ENCODE measurements at regions not wholly inside any gene's neighbourhood (a gene's known extent, or its start where the extent isn't known, plus 50 kb on each side); places are given as distances from the start of the nearest gene placed in this dataset.

DNA sequence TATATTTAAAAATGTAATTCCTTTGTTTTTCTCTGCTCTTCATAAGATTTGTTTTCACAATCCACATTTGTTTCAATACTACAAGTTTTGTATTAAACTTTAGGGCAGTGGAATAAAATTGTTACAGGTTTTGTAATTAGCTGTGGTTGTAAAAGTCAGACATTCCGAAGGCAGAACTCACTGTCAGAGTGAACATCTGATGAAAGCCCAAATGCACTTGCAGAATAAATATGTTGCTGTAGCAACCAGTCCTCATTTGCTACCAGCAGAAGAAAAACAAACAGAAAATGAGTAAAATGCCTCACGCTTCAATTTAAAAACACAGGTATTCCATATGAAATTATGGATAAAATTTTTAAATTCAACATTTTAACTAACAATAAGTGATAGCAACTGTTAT is 740.1 kb upstream of the FAM174A start:
- no peaks in the 10 kb centered on the region for H3K79me2 ChIP-seq (ENCODE audit: insufficient read depth, low read length)
- no peak for DNase-seq
- H3K36me3 Mint-ChIP-seq, result no peaks in the 10 kb centered on the region
- no peaks in the 10 kb centered on the region for H3K27me3 Mint-ChIP-seq (ENCODE audit: low read depth in 3 of 3)
- no CpG with 5 or more reads among the region's 2 CpGs for WGBS (ENCODE audit: insufficient coverage)
- H4K20me1 ChIP-seq (ENCODE audit: insufficient read depth, low read length), result no peaks in the 10 kb centered on the region
- H3K9me3 ChIP-seq (replicated peaks in 1 of 2; ENCODE audit: control insufficient read depth in 1 of 2, insufficient read depth in 1 of 2, low read length in 2 of 2), result peaks cover 0 to 3% of the 10 kb centered on the region in 2 donors
- no peaks in the 10 kb centered on the region for H3K4me1 ChIP-seq (ENCODE audit: control insufficient read depth in 1 of 2, insufficient read depth in 2 of 2, low read length in 2 of 2)
- no peaks in the 10 kb centered on the region for H3K36me3 ChIP-seq (replicated peaks in 1 of 2; ENCODE audit: control insufficient read depth in 1 of 2, insufficient read depth in 2 of 2, low read length in 2 of 2)
- intact Hi-C loops (cut with micrococcal nuclease), result no loop called here
- no peak overlapping the region for H3K27ac Mint-ChIP-seq
- H3K27ac ChIP-seq (ENCODE audit: low read depth in 1 of 2, low read length in 2 of 2), result no peak overlapping the region
- no peak overlapping the region for H3K4me2 ChIP-seq (replicated peaks; ENCODE audit: extremely low read depth, low read length, poor library complexity, severe bottlenecking)
- H3K9me3 Mint-ChIP-seq, result peaks cover 0 to 6% (median 2%) of the 10 kb centered on the region in 7 donors
- H3K4me3 ChIP-seq (replicated peaks in 1 of 3; ENCODE audit: low read depth in 2 of 3, low read length in 3 of 3), result no peak overlapping the region
- H3K27me3 ChIP-seq (ENCODE audit: control insufficient read depth in 2 of 2, insufficient read depth in 2 of 2, low read length in 2 of 2), result no peaks in the 10 kb centered on the region
- H3K4me1 Mint-ChIP-seq, result no peaks in the 10 kb centered on the region
- TF ChIP-seq, protein P1, sequence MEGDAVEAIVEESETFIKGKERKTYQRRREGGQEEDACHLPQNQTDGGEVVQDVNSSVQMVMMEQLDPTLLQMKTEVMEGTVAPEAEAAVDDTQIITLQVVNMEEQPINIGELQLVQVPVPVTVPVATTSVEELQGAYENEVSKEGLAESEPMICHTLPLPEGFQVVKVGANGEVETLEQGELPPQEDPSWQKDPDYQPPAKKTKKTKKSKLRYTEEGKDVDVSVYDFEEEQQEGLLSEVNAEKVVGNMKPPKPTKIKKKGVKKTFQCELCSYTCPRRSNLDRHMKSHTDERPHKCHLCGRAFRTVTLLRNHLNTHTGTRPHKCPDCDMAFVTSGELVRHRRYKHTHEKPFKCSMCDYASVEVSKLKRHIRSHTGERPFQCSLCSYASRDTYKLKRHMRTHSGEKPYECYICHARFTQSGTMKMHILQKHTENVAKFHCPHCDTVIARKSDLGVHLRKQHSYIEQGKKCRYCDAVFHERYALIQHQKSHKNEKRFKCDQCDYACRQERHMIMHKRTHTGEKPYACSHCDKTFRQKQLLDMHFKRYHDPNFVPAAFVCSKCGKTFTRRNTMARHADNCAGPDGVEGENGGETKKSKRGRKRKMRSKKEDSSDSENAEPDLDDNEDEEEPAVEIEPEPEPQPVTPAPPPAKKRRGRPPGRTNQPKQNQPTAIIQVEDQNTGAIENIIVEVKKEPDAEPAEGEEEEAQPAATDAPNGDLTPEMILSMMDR (IDR thresholded peaks at IDR 0.05), result no peak
- no peak overlapping the region for H3K9ac ChIP-seq (ENCODE audit: insufficient read depth, low read length, poor library complexity, severe bottlenecking)
- no peak overlapping the region for H2AFZ ChIP-seq (ENCODE audit: insufficient read depth, low read depth, low read length, poor library complexity, severe bottlenecking)
- no peak overlapping the region for H3K4me3 Mint-ChIP-seq

DNA sequence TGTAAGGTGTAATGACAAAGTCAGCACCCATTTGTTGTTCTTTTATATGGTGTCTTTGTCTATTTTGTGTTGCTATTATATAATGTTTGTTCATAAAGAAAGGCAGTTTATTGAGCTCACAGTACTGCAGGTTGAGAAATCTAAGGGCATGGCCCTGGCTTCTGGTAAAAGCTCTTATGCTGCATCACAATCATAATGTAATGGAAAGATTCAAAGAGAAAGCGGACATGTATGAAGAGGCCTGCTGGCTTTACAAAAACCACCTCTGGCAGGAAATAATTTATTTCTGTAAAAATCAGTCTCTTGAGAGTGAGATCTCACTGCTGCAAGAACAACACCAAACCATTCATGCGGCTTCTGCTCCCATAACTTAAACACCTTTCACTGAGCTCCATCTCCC is 746.7 kb upstream of the FAM174A start:
- H3K36me3 Mint-ChIP-seq, result no peaks in the 10 kb centered on the region
- Histone ChIP-seq H3K9me3 (replicated peaks in 1 of 2; ENCODE audit: control insufficient read depth in 1 of 2, insufficient read depth in 1 of 2, low read length in 2 of 2) (peaks cover 7 to 8% of the 10 kb centered on the region in 2 donors), H3K79me2 (ENCODE audit: insufficient read depth, low read length) (no peaks in the 10 kb centered on the region), H3K9ac (ENCODE audit: insufficient read depth, low read length, poor library complexity, severe bottlenecking) (no peak overlapping the region), H3K27me3 (ENCODE audit: control insufficient read depth in 2 of 2, insufficient read depth in 2 of 2, low read length in 2 of 2) (no peaks in the 10 kb centered on the region), H4K20me1 (ENCODE audit: insufficient read depth, low read length) (no peaks in the 10 kb centered on the region), H3K36me3 (replicated peaks in 1 of 2; ENCODE audit: control insufficient read depth in 1 of 2, insufficient read depth in 2 of 2, low read length in 2 of 2) (no peaks in the 10 kb centered on the region), H3K4me2 (replicated peaks; ENCODE audit: extremely low read depth, low read length, poor library complexity, severe bottlenecking) (no peak overlapping the region), H2AFZ (ENCODE audit: insufficient read depth, low read depth, low read length, poor library complexity, severe bottlenecking) (no peak overlapping the region), H3K4me1 (ENCODE audit: control insufficient read depth in 1 of 2, insufficient read depth in 2 of 2, low read length in 2 of 2) (no peaks in the 10 kb centered on the region), H3K4me3 (replicated peaks in 1 of 3; ENCODE audit: low read depth in 2 of 3, low read length in 3 of 3) (no peak overlapping the region), H3K27ac (ENCODE audit: low read depth in 1 of 2, low read length in 2 of 2) (no peak overlapping the region)
- H3K9me3 Mint-ChIP-seq, result peaks cover 0 to 5% (median 0%) of the 10 kb centered on the region in 7 donors
- H3K27ac Mint-ChIP-seq, result no peak overlapping the region
- intact Hi-C loops (cut with micrococcal nuclease), result no loop called here
- DNase-seq, result no peak
- H3K27me3 Mint-ChIP-seq (ENCODE audit: low read depth in 3 of 3), result no peaks in the 10 kb centered on the region
- H3K4me3 Mint-ChIP-seq, result no peak overlapping the region
- TF ChIP-seq, protein P1 (IDR thresholded peaks at IDR 0.05), result no peak
- WGBS (ENCODE audit: insufficient coverage), result no CpG with 5 or more reads among the region's 2 CpGs
- no peaks in the 10 kb centered on the region for H3K4me1 Mint-ChIP-seq
